Fibroblast of gingiva (primary cell): ENCODE measurements at regions not wholly inside any gene's neighbourhood (a gene's known extent, or its start where the extent isn't known, plus 50 kb on each side); places are given as distances from the start of the nearest gene placed in this dataset.

Source experiments
- DNase-seq: peaks from one replicate; pipeline ENCODE4 v3.0.0-alpha.2; 2011; ENCODE audit warnings: low read depth

- no peak for DNase-seq
Measured at GRCh38 chr5:161115941-161116340, 263.9 kb upstream of the ATP10B start.

GRCh38 chr5:161112371-161112770 lies 260.4 kb upstream of the ATP10B start:
- no peak for DNase-seq

- DNase-seq: peak; percentile 50
Measured at GRCh38 chr5:161105525-161105924, 253.5 kb upstream of the ATP10B start.

GRCh38 chr5:161098516-161098915 lies 246.5 kb upstream of the ATP10B start:
- DNase-seq: peak; percentile 48

GRCh38 chr5:161096581-161096980 lies 244.6 kb upstream of the ATP10B start:
- no peak for DNase-seq

- no peak for DNase-seq
Measured at GRCh38 chr5:161095953-161096352, 243.9 kb upstream of the ATP10B start.

- DNase-seq: peak; percentile 49
Measured at GRCh38 chr5:161094411-161094810, 242.4 kb upstream of the ATP10B start.

GRCh38 chr5:161093100-161093499 lies 241.1 kb upstream of the ATP10B start:
- no peak for DNase-seq

GRCh38 chr5:161089569-161089968 lies 237.6 kb upstream of the ATP10B start:
- no peak for DNase-seq

- DNase-seq: peak; percentile 31
Measured at GRCh38 chr5:161086461-161086860, 234.4 kb upstream of the ATP10B start.

- DNase-seq: no peak
Measured at GRCh38 chr5:161085056-161085455, 233.0 kb upstream of the ATP10B start.

- DNase-seq: no peak
Measured at GRCh38 chr5:161084115-161084514, 232.1 kb upstream of the ATP10B start.

- no peak for DNase-seq
Measured at GRCh38 chr5:161078793-161079192, 226.8 kb upstream of the ATP10B start.

GRCh38 chr5:161077936-161078545 lies 226.0 kb upstream of the ATP10B start:
- no peak for DNase-seq

GRCh38 chr5:161077496-161077895 lies 225.5 kb upstream of the ATP10B start:
- DNase-seq: no peak

- DNase-seq: no peak
Measured at GRCh38 chr5:161064781-161065180, 212.8 kb upstream of the ATP10B start.

- DNase-seq: no peak
Measured at GRCh38 chr5:161064297-161064696, 212.3 kb upstream of the ATP10B start.

- DNase-seq: no peak
Measured at GRCh38 chr5:161058781-161059180, 206.8 kb upstream of the ATP10B start.

GRCh38 chr5:161051920-161052500 lies 200.0 kb upstream of the ATP10B start:
- DNase-seq: no peak

GRCh38 chr5:161047024-161047423 lies 195.0 kb upstream of the ATP10B start:
- no peak for DNase-seq

GRCh38 chr5:161042862-161043261 lies 190.9 kb upstream of the ATP10B start:
- DNase-seq: no peak

GRCh38 chr5:161042443-161042842 lies 190.4 kb upstream of the ATP10B start:
- DNase-seq: no peak

- DNase-seq: no peak
Measured at GRCh38 chr5:161040818-161041217, 188.8 kb upstream of the ATP10B start.

GRCh38 chr5:161036296-161036695 lies 184.3 kb upstream of the ATP10B start:
- no peak for DNase-seq
